HEK293 (cell line): ENCODE measurements at regions not wholly inside any gene's neighbourhood (a gene's known extent, or its start where the extent isn't known, plus 50 kb on each side); places are given as distances from the start of the nearest gene placed in this dataset.

Source experiments
- PBX3 ChIP-seq: sonication (generic); formaldehyde crosslinking; IDR thresholded peaks from 2 replicates; pipeline ENCODE4 v1.8.1; 2022; ENCODE audit warnings: mild to moderate bottlenecking, moderate library complexity, missing genetic modification reagents
- ZNF24 ChIP-seq: fragments of 450-650 bp; formaldehyde crosslinking; IDR thresholded peaks from 2 replicates; pipeline ENCODE4 v1.5.1; 2016; ENCODE audit warnings: missing biosample characterization, missing genetic modification characterization
- ZNF571 ChIP-seq: fragments of 450-650 bp; formaldehyde crosslinking; IDR thresholded peaks from 2 replicates; pipeline ENCODE4 v1.5.0; 2017; ENCODE audit warnings: missing biosample characterization, missing genetic modification characterization
- TF ChIP-seq, protein P1 (sequence below): fragments of 450-650 bp; formaldehyde crosslinking; IDR thresholded peaks from 2 replicates; pipeline ENCODE4 v1.5.1; 2016; ENCODE audit warnings: missing biosample characterization, missing genetic modification characterization
- TF ChIP-seq, protein P2 (sequence below): fragments of 450-650 bp; formaldehyde crosslinking; IDR thresholded peaks from 2 replicates; pipeline ENCODE4 v1.5.1; 2016; ENCODE audit warnings: missing biosample characterization, missing genetic modification characterization, borderline replicate concordance

DNA sequence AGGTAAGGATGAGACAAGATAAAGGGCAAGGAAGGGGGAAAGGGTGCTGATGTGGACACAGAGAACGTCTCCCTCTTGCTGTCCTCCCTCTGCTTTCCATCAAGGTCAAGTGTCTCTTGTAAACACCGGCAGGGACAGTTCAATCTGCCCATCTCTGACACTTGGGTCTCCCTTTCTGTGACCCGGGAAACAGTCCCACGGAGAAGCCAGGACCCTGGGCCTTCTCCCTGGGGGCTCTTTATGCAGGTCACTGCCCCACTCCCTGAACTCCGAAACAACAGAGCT, 254.3 kb downstream of the LTN1 start:
- TF ChIP-seq PBX3 (no peak), ZNF571 (tag by site-specific recombination) (no peak), ZNF24 (tag by site-specific recombination) (no peak)
- TF ChIP-seq, protein P1, sequence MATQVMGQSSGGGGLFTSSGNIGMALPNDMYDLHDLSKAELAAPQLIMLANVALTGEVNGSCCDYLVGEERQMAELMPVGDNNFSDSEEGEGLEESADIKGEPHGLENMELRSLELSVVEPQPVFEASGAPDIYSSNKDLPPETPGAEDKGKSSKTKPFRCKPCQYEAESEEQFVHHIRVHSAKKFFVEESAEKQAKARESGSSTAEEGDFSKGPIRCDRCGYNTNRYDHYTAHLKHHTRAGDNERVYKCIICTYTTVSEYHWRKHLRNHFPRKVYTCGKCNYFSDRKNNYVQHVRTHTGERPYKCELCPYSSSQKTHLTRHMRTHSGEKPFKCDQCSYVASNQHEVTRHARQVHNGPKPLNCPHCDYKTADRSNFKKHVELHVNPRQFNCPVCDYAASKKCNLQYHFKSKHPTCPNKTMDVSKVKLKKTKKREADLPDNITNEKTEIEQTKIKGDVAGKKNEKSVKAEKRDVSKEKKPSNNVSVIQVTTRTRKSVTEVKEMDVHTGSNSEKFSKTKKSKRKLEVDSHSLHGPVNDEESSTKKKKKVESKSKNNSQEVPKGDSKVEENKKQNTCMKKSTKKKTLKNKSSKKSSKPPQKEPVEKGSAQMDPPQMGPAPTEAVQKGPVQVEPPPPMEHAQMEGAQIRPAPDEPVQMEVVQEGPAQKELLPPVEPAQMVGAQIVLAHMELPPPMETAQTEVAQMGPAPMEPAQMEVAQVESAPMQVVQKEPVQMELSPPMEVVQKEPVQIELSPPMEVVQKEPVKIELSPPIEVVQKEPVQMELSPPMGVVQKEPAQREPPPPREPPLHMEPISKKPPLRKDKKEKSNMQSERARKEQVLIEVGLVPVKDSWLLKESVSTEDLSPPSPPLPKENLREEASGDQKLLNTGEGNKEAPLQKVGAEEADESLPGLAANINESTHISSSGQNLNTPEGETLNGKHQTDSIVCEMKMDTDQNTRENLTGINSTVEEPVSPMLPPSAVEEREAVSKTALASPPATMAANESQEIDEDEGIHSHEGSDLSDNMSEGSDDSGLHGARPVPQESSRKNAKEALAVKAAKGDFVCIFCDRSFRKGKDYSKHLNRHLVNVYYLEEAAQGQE = no peak
- TF ChIP-seq, protein P2, sequence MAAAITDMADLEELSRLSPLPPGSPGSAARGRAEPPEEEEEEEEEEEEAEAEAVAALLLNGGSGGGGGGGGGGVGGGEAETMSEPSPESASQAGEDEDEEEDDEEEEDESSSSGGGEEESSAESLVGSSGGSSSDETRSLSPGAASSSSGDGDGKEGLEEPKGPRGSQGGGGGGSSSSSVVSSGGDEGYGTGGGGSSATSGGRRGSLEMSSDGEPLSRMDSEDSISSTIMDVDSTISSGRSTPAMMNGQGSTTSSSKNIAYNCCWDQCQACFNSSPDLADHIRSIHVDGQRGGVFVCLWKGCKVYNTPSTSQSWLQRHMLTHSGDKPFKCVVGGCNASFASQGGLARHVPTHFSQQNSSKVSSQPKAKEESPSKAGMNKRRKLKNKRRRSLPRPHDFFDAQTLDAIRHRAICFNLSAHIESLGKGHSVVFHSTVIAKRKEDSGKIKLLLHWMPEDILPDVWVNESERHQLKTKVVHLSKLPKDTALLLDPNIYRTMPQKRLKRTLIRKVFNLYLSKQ (tag by site-specific recombination) = no peak
